ENCODE measurements at regions not wholly inside any gene's neighbourhood (a gene's known extent, or its start where the extent isn't known, plus 50 kb on each side); places are given as distances from the start of the nearest gene placed in this dataset.

DNA sequence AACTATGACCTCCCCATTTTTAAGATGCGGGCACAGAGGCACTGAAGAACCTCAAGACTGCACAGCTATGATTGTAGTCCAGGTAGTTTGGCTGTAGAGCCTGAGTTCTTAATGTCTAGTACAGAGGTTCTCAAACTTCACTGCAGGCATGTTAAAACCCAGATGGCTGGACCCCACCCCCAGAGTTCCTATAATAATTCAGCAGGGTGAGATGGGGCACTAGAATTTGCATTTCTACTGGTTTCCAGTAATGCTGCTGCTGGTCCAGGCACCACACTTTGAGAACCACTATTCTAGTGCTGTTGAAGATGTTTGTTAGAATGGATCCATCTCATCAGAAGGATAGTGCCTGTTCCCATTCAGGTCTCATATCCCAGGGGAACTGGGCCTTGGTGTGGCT lies 274.9 kb downstream of the ABHD5 start:
- TF ChIP-seq CTCF (conservative IDR thresholded peaks at IDR 0.05 in 1 of 2, IDR thresholded peaks at IDR 0.05 in 1 of 2; ENCODE audit: extremely low read depth in 1 of 2, insufficient read depth in 1 of 2, low read depth in 1 of 2, low read length in 2 of 2): no peak
- no peak for TF ChIP-seq EZH2 (IDR thresholded peaks at IDR 0.05; ENCODE audit: borderline replicate concordance, low read length)

Data from mammary epithelial cell (primary cell).